Stomach (tissue), 8 donors: ENCODE measurements at regions not wholly inside any gene's neighbourhood (a gene's known extent, or its start where the extent isn't known, plus 50 kb on each side); places are given as distances from the start of the nearest gene placed in this dataset.

Experiments used
- DNase-seq, 2 donors: peaks; one replicate each; pipeline versions ENCODE4 v3.0.0 to v3.0.0-alpha.2; 2013 to 2019
- H3K27ac ChIP-seq, 5 donors: fragments of 200-600 bp in 4 of 5; sonication (generic) in 4 of 5; one replicate each; pipeline ENCODE4 v1.5.1; 2013 to 2019; ENCODE audit warnings: mild to moderate bottlenecking in 1 of 5, moderate library complexity in 1 of 5
- H3K27me3 ChIP-seq, 3 donors: fragments of 200-600 bp; sonication (generic); one replicate each; pipeline ENCODE4 v1.5.1; 2017 to 2019; ENCODE audit warnings: mixed run types in 1 of 3
- H3K36me3 ChIP-seq, 4 donors: fragments of 200-600 bp; sonication (generic); 1 replicate in 3 of 4; 2 replicates in 1 of 4; pipeline ENCODE4 v1.5.1; 2016 to 2019
- H3K4me1 ChIP-seq, 4 donors: fragments of 200-600 bp; sonication (generic); one replicate each; pipeline ENCODE4 v1.5.1; 2016 to 2019
- H3K4me3 ChIP-seq, 4 donors: fragments of 200-600 bp; sonication (generic) in 3 of 4; one replicate each; pipeline ENCODE4 v1.5.1; 2016 to 2019; ENCODE audit warnings: mild to moderate bottlenecking in 1 of 4
- H3K9me3 ChIP-seq, 4 donors: fragments of 200-600 bp; sonication (generic); one replicate each; pipeline ENCODE4 v1.5.1; 2016 to 2019
- CTCF ChIP-seq, 7 experiments: fragments of 450-650 bp in 4 of 7; fragments of 200-600 bp in 3 of 7; sonication (generic) in 3 of 7; IDR thresholded peaks; one replicate each; pipeline ENCODE4 v1.5.1; 2016 to 2019; ENCODE audit warnings: antibody characterized with exemption in 7 of 7, control low read depth in 2 of 7, mild to moderate bottlenecking in 1 of 7
- EP300 ChIP-seq: sonication (generic); formaldehyde crosslinking; IDR thresholded peaks from one replicate; pipeline ENCODE4 v1.6.1; 2017; ENCODE audit warnings: antibody characterized with exemption
- POLR2A ChIP-seq, 4 donors: fragments of 450-650 bp; IDR thresholded peaks; one replicate each; pipeline ENCODE4 v1.6.1; 2016; ENCODE audit warnings: antibody characterized with exemption in 4 of 4, control low read depth in 2 of 4, mild to moderate bottlenecking in 1 of 4, moderate library complexity in 1 of 4
- POLR2AphosphoS5 ChIP-seq, 3 donors: sonication (generic); formaldehyde crosslinking; IDR thresholded peaks; one replicate each; pipeline ENCODE4 v1.6.1; 2016; ENCODE audit warnings: antibody characterized with exemption in 3 of 3
- WGBS, 5 donors: extraction: QIAGEN DNeasy Blood & Tissue Kit in 3 of 5; methylation state at CpG; one replicate each; pipeline versions ENCODE4 v1.1.5 to v1.1.7; 2013 to 2018; 5-methylcytosine and 5-hydroxymethylcytosine counted together
- intact Hi-C: fragments of 100-400 bp; cut with DNase I; formaldehyde crosslinking; loops from one replicate; pipeline ENCODE4 v1.15.1; 2023; ENCODE audit warnings: low total_unique reads
- donor health status: healthy with polysubstance abuse.
- donor health status: Bipolar disorder and iron deficiency.
- donor health status: healthy.

GRCh38 chr1:220374449-220374848, 102.2 kb upstream of the RAB3GAP2 start:
- Histone ChIP-seq H3K9me3 (no peaks in the 10 kb centered on the region), H3K27ac (no peak overlapping the region), H3K4me1 (no peaks in the 10 kb centered on the region), H3K27me3 (no peaks in the 10 kb centered on the region), H3K36me3 (no peaks in the 10 kb centered on the region), H3K4me3 (no peak overlapping the region)
- no peak for DNase-seq
- TF ChIP-seq CTCF (IDR thresholded peaks at IDR 0.05), result no peak
- no peak for TF ChIP-seq POLR2A (IDR thresholded peaks at IDR 0.05)
- no peak for TF ChIP-seq POLR2AphosphoS5 (IDR thresholded peaks at IDR 0.05)
- no peak for TF ChIP-seq EP300
- 87 to 97% (median 95%) methylated on average over 2 of the region's 2 CpGs for WGBS, 5 donors
- intact Hi-C loops, result no loop called here

GRCh38 chr1:220372451-220372850, 100.2 kb upstream of the RAB3GAP2 start:
- DNase-seq, result no peak
- no peak for TF ChIP-seq POLR2A (IDR thresholded peaks at IDR 0.05)
- TF ChIP-seq POLR2AphosphoS5 (IDR thresholded peaks at IDR 0.05), result no peak
- TF ChIP-seq EP300, result no peak
- intact Hi-C loops, result no loop called here
- no peak overlapping the region for H3K4me3 ChIP-seq
- H3K9me3 ChIP-seq, result no peaks in the 10 kb centered on the region
- no peaks in the 10 kb centered on the region for H3K27me3 ChIP-seq
- no peaks in the 10 kb centered on the region for H3K4me1 ChIP-seq
- H3K36me3 ChIP-seq, result no peaks in the 10 kb centered on the region
- WGBS, 5 donors, result 74 to 82% (median 76%) methylated on average over 7 of the region's 7 CpGs
- H3K27ac ChIP-seq, result no peak overlapping the region

- no peak for TF ChIP-seq CTCF (IDR thresholded peaks at IDR 0.05)
- TF ChIP-seq POLR2AphosphoS5 (IDR thresholded peaks at IDR 0.05), result no peak
- TF ChIP-seq POLR2A (IDR thresholded peaks at IDR 0.05), result no peak
- no peak for TF ChIP-seq EP300
- no peak overlapping the region for H3K4me3 ChIP-seq
- no peak for DNase-seq
- H3K4me1 ChIP-seq, result no peaks in the 10 kb centered on the region
- intact Hi-C loops, result no loop called here
- no peaks in the 10 kb centered on the region for H3K36me3 ChIP-seq
- H3K9me3 ChIP-seq, result no peaks in the 10 kb centered on the region
- H3K27me3 ChIP-seq, result no peaks in the 10 kb centered on the region
- 71 to 79% (median 77%) methylated on average over 4 of the region's 4 CpGs for WGBS, 5 donors
- no peak overlapping the region for H3K27ac ChIP-seq
These were observed 99.1 kb upstream of the RAB3GAP2 start for GRCh38 chr1:220371324-220371723.

- H3K4me1 ChIP-seq, result no peaks in the 10 kb centered on the region
- WGBS, 5 donors, result 51 to 71% (median 62%) methylated on average over 5 of the region's 5 CpGs
- no peaks in the 10 kb centered on the region for H3K27me3 ChIP-seq
- TF ChIP-seq POLR2A (IDR thresholded peaks at IDR 0.05), result no peak
- no peak for TF ChIP-seq CTCF (IDR thresholded peaks at IDR 0.05)
- TF ChIP-seq POLR2AphosphoS5 (IDR thresholded peaks at IDR 0.05), result no peak
- no peak for TF ChIP-seq EP300
- H3K36me3 ChIP-seq, result no peaks in the 10 kb centered on the region
- H3K27ac ChIP-seq, result no peak overlapping the region
- H3K4me3 ChIP-seq, result no peak overlapping the region
- intact Hi-C loops, result no loop called here
- H3K9me3 ChIP-seq, result no peaks in the 10 kb centered on the region
- peak in 1 of 2 donors; percentile 83 for DNase-seq
These were observed 97.9 kb upstream of the RAB3GAP2 start for GRCh38 chr1:220370041-220370700.

GRCh38 chr1:220369511-220369910, 97.3 kb upstream of the RAB3GAP2 start:
- no peaks in the 10 kb centered on the region for H3K27me3 ChIP-seq
- WGBS, 5 donors, result 45 to 56% (median 54%) methylated on average over 3 of the region's 3 CpGs
- no peak for DNase-seq
- H3K36me3 ChIP-seq, result no peaks in the 10 kb centered on the region
- no peak overlapping the region for H3K27ac ChIP-seq
- H3K9me3 ChIP-seq, result no peaks in the 10 kb centered on the region
- intact Hi-C loops, result no loop called here
- TF ChIP-seq EP300, result no peak
- no peak for TF ChIP-seq POLR2AphosphoS5 (IDR thresholded peaks at IDR 0.05)
- no peak for TF ChIP-seq CTCF (IDR thresholded peaks at IDR 0.05)
- no peak for TF ChIP-seq POLR2A (IDR thresholded peaks at IDR 0.05)
- H3K4me1 ChIP-seq, result no peaks in the 10 kb centered on the region
- H3K4me3 ChIP-seq, result no peak overlapping the region
